GM21737 (cell line): ENCODE measurements at regions not wholly inside any gene's neighbourhood (a gene's known extent, or its start where the extent isn't known, plus 50 kb on each side); places are given as distances from the start of the nearest gene placed in this dataset.
"Not testable (repeated sequence)": the region's sequence is repeated elsewhere in the genome, so short reads cannot be mapped to it uniquely, and the experiment has no call there.

Experiments used
- ATAC-seq: cut with Tn5 transposase; IDR thresholded peaks from one replicate; pipeline ENCODE4 v1.9.1; 2021; ENCODE audit warnings: mild to moderate bottlenecking, moderate library complexity; ENCODE audit not compliant: unreplicated experiment

GRCh38 chr1:189962181-189962580 is 515.5 kb downstream of the BRINP3 start:
- ATAC-seq = no peak

DNA sequence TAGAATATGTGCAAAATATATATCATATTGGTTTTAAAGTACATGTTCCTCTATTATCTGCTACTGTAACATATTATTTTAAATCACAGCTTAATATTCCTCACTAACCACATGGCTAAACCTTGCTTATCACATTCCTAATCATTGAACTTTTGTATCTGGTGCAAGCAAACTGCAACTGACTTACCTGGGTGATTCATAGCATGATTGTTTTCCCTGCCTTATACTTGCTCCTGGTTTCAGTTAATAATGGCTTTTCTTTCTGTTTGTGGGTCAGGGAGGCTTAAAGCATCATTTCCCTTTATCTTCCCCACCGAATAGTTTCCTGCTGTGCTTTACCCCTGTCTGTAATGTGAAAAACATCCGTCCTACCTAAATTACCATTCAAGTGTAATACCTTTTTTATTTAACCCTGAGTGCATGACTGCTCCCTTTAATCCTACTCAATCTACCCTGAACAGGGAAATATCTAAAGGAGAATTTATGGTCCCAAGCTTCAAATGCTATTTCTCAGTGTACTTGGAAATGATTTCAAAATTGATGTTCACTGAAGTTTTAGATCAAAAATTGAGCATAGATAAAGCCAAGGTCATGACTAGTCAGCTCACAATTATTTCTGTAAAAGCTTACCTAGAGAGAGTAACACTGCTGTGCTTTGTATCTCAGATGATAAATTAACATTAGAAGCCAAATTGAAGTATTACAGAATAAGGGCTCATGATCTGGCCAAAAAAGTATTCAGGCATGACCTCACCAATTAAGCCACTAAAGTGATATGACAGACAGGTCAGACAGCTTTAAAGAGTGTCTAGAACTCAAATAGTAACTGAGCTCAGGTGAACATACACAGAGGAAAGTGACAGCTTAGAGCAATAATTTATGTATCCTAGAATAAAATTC is 507.1 kb downstream of the BRINP3 start:
- ATAC-seq = no peak

DNA sequence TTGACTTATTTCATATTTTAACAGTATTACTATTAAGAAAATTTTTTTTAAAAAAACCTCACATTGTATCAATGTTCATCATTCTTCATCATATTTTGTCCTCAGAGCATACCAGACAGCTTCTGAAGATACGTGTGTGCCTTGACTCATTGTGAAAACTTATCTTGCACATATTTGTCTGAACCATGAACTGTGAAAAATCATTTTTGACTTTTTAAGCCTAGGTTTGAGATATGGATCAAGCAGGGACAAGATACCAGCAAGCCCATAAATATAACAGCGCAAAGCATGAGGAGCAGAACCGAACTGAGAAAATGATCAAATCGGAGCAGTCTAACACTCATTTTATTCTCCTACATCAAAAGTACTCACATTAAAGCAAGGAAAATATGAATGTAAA is 506.0 kb downstream of the BRINP3 start:
- ATAC-seq = no peak

DNA sequence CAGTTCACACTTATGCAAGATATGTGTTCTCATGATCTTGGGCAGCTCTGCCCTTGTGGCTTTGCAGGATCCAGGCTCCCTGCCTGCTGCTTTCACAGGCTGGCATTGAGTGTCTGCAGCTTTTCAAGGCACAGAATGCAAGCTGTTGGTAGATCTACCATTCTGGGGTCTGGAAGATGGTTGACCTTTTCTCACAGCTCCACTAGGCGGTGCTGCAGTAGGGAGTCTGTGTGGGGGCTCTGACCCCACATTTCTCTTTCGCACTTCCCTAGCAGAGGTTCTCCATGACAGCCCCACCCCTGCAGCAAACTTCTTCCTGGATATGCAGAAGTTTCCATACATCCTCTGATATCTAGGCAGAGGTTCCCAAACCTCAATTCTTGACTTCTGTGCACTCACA is 500.5 kb downstream of the BRINP3 start:
- ATAC-seq = no peak

- ATAC-seq = no peak
These were observed 494.3 kb downstream of the BRINP3 start for GRCh38 chr1:189983166-189983890.

- no peak for ATAC-seq
These were observed 491.1 kb downstream of the BRINP3 start for GRCh38 chr1:189986516-189986915.

GRCh38 chr1:189987509-189987908 is 490.2 kb downstream of the BRINP3 start:
- ATAC-seq = no peak

DNA sequence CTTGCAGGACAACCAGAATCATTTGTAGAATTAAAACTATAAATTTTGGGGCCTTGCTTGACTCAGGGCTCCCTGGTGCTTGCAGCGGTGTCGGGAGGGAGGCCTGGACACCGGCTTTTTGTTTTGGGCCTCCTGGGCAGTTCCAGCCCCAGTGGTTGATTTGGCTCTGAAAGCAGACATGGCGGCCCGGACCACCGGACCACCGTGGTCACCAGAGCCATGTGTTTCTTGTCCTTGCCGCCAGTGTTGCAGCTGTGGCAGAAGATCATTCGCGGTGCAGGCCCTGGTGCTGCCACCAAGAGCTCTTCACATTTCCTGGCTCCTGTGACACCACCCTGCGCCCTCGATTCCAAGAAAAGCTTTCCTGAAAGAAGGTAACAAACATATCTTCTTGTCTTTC is 484.8 kb downstream of the BRINP3 start:
- ATAC-seq = no peak

- ATAC-seq = no peak
These were observed 477.2 kb downstream of the BRINP3 start for GRCh38 chr1:190000365-190000872.

GRCh38 chr1:190001187-190001586 is 476.5 kb downstream of the BRINP3 start:
- no peak for ATAC-seq

- ATAC-seq = no peak
These were observed 474.3 kb downstream of the BRINP3 start for GRCh38 chr1:190003376-190003775.

GRCh38 chr1:190011585-190011984 is 466.1 kb downstream of the BRINP3 start:
- no peak for ATAC-seq

GRCh38 chr1:190019151-190019550 is 458.5 kb downstream of the BRINP3 start:
- ATAC-seq = not testable (repeated sequence)

GRCh38 chr1:190019717-190020116 is 457.9 kb downstream of the BRINP3 start:
- no peak for ATAC-seq

DNA sequence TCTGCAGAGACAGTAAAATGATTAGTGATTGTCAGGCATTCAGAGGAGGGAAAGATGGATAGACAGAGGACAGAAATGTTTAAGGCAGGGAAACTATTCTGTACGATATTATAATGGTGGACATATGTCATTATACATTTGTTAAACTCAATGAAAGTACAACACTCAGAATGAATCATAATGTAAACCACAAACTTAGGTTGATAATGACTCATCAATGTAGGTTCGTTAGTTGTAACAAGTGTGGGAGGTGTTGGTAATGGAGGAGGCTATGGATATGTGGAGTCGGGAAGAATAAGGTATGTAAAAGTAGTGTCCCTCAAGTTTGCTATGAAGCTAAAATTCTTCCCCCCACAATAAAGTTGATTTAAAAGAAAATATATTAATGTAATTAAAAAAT is 455.0 kb downstream of the BRINP3 start:
- ATAC-seq = no peak

DNA sequence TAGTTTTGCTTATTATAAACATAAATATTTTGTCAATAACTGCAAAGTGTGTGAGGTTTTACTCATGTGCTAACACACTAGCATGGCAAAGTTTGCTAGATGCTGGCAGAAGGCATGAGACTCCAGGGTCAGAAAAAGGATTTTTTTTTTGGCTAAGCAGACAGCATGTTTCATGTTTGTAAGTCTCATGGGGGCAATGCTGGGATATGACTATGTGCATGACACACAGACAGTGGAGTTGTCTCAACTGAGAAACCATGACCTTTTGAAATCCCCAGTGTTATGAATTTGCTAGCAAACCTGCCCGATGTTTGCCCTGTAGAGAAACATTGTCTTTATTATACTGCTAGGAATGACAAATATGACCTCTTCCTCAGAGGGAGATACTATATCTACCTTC is 448.2 kb downstream of the BRINP3 start:
- ATAC-seq = no peak

GRCh38 chr1:190043655-190044054 is 434.0 kb downstream of the BRINP3 start:
- ATAC-seq = no peak

- no peak for ATAC-seq
These were observed 431.4 kb downstream of the BRINP3 start for GRCh38 chr1:190046231-190046630.
